HepG2 (cell line): ENCODE measurements at regions not wholly inside any gene's neighbourhood (a gene's known extent, or its start where the extent isn't known, plus 50 kb on each side); places are given as distances from the start of the nearest gene placed in this dataset.

Source experiments
- ATAC-seq: fragments of 200-7000 bp; cut with Tn5 transposase; 3 replicates; pipeline ENCODE4 v1.9.1; 2020; ENCODE audit warnings: mild to moderate bottlenecking, moderate library complexity
- BruUV-seq: library from RNA; stranded (reverse); fragments of 400-500 nt; replicated peaks from 2 replicates; lab custom pipeline; 2021; lab: Mats Ljungman, UMichigan
- CTCF ChIA-PET: fragments of 300-600 bp; formaldehyde crosslinking; extraction: SDS; loops from one replicate; lab custom pipeline; 2021; ENCODE audit warnings: low total read pairs, inconsistent platforms, low intra/inter-chr PET ratio; lab: Yijun Ruan, JAX
- POLR2A ChIA-PET: fragments of 350-600 bp; sonication (Branson Sonifier 250); formaldehyde crosslinking; loops from one replicate; lab custom pipeline; 2020; ENCODE audit warnings: antibody characterized with exemption, inconsistent platforms; lab: Yijun Ruan, JAX
- DNase-seq: peaks from one replicate; pipeline ENCODE4 v3.0.0-alpha.2; 2015; ENCODE audit warnings: low spot score
- FAIRE-seq: peaks from 3 replicates; lab custom pipeline; 2011; peaks lifted over from hg19 to GRCh38; lab: Jason Lieb, UNC
- H2AFZ ChIP-seq: one replicate; pipeline ENCODE4 v1.6.1; 2011; ENCODE audit warnings: low read length, inconsistent platforms
- H3K27ac ChIP-seq: fragments of 300-600 bp; 3 replicates; pipeline ENCODE4 v1.8.0; 2011; ENCODE audit warnings: mixed run types, mild to moderate bottlenecking, mixed read lengths, low read length, inconsistent platforms; ENCODE audit not compliant: insufficient read depth; ENCODE audit errors: extremely low read length
- H3K27me3 ChIP-seq, 2 experiments: fragments of 200-600 bp in 1 of 2; 2 replicates in 1 of 2; 3 replicates in 1 of 2; pipeline versions ENCODE4 v1.6.0 to v1.8.0; 2011; ENCODE audit warnings: low read length in 2 of 2, mild to moderate bottlenecking in 2 of 2, moderate library complexity in 2 of 2, inconsistent platforms in 1 of 2; ENCODE audit not compliant: insufficient read depth in 2 of 2, control insufficient read depth in 1 of 2
- H3K36me3 ChIP-seq, 2 experiments: fragments of 200-600 bp in 1 of 2; replicated peaks in 1 of 2; 2 replicates in 1 of 2; 3 replicates in 1 of 2; pipeline versions ENCODE4 v1.5.1 to v1.8.0; 2011; ENCODE audit warnings: low read length in 2 of 2, inconsistent platforms in 1 of 2; ENCODE audit not compliant: insufficient read depth in 2 of 2, control insufficient read depth in 1 of 2
- H3K4me1 ChIP-seq: 2 replicates; pipeline ENCODE4 v1.5.1; 2012; ENCODE audit warnings: low read length, inconsistent platforms; ENCODE audit not compliant: insufficient read depth
- H3K4me2 ChIP-seq: 2 replicates; pipeline ENCODE4 v1.6.0; 2011; ENCODE audit warnings: low read depth, low read length, inconsistent platforms
- H3K4me3 ChIP-seq, 3 experiments: fragments of 200-600 bp in 1 of 3; sonication (generic), shearing (Covaris generic) in 1 of 3; replicated peaks in 1 of 3; 2 replicates each; pipeline ENCODE4 v1.5.1; 2011 to 2016; ENCODE audit warnings: low read length in 3 of 3, inconsistent platforms in 2 of 3, low read depth in 2 of 3, mild to moderate bottlenecking in 2 of 3, control low read depth in 1 of 3, mixed read lengths in 1 of 3; ENCODE audit not compliant: insufficient read depth in 1 of 3
- H3K79me2 ChIP-seq: one replicate; pipeline ENCODE4 v1.6.1; 2011; ENCODE audit warnings: low read length, inconsistent platforms; ENCODE audit not compliant: insufficient read depth
- H3K9ac ChIP-seq: 2 replicates; pipeline ENCODE4 v1.6.0; 2011; ENCODE audit warnings: mild to moderate bottlenecking, low read depth, low read length, inconsistent platforms; ENCODE audit not compliant: insufficient read depth
- H3K9me3 ChIP-seq: 2 replicates; pipeline ENCODE4 v1.5.1; 2012; ENCODE audit warnings: mild to moderate bottlenecking, low read length
- H4K20me1 ChIP-seq: 2 replicates; pipeline ENCODE4 v1.6.0; 2011; ENCODE audit warnings: inconsistent platforms, mild to moderate bottlenecking, low read length, moderate library complexity; ENCODE audit not compliant: insufficient read depth
- GZF1 ChIP-seq: sonication (generic); formaldehyde crosslinking; IDR thresholded peaks from 2 replicates; pipeline ENCODE4 v1.5.1; 2020; ENCODE audit warnings: mild to moderate bottlenecking, missing genetic modification reagents
- RXRB ChIP-seq: IDR thresholded peaks from 2 replicates; pipeline ENCODE4 v1.6.1; 2016; ENCODE audit warnings: borderline replicate concordance, missing genetic modification reagents, missing compliant biosample characterization
- SKI ChIP-seq: fragments of 450-650 bp; IDR thresholded peaks from one replicate; pipeline ENCODE4 v1.6.1; 2018; ENCODE audit warnings: mild to moderate bottlenecking; ENCODE audit not compliant: partially characterized antibody
- SOX5 ChIP-seq: IDR thresholded peaks from 2 replicates; pipeline ENCODE4 v1.6.1; 2016; ENCODE audit warnings: borderline replicate concordance
- TP53 ChIP-seq: sonication (generic); formaldehyde crosslinking; conservative IDR thresholded peaks from 2 replicates; pipeline ENCODE4 v1.4.0; 2020; ENCODE audit warnings: missing genetic modification reagents
- ZFY ChIP-seq: sonication (generic); formaldehyde crosslinking; IDR thresholded peaks from 2 replicates; pipeline ENCODE4 v1.4.0; 2020; ENCODE audit warnings: missing genetic modification reagents
- ZNF101 ChIP-seq: sonication (generic); formaldehyde crosslinking; IDR thresholded peaks from 2 replicates; pipeline ENCODE4 v1.4.0; 2020; ENCODE audit warnings: mild to moderate bottlenecking, low read depth, missing genetic modification reagents, borderline replicate concordance
- ZZZ3 ChIP-seq: sonication (generic); formaldehyde crosslinking; IDR thresholded peaks from 2 replicates; pipeline ENCODE4 v1.4.0; 2020; ENCODE audit warnings: missing genetic modification reagents, mild to moderate bottlenecking, borderline replicate concordance
- WGBS: methylation state at CpG from one replicate; pipeline ENCODE4 v1.1.6; 2017; ENCODE audit warnings: low lambda C conversion rate; 5-methylcytosine and 5-hydroxymethylcytosine counted together
- in situ Hi-C: cut with HindIII; loops from 2 replicates; pipeline ENCODE4 v1.10.0; 2017; ENCODE audit warnings: low pct_unique_long_range_greater_than_20kb; ENCODE audit not compliant: extremely low pct_ligation_motif_present
- intact Hi-C: fragments of 100-400 bp; cut with micrococcal nuclease; formaldehyde crosslinking; loops from one replicate; pipeline ENCODE4 v1.10.0; 2022; ENCODE audit not compliant: unreplicated experiment
- TF ChIP-seq, protein P1 (sequence below): sonication (generic); formaldehyde crosslinking; IDR thresholded peaks from 2 replicates; pipeline ENCODE4 v1.9.0; 2021; ENCODE audit warnings: mild to moderate bottlenecking, missing genetic modification reagents
- TF ChIP-seq, protein P2 (sequence below): sonication (generic); formaldehyde crosslinking; IDR thresholded peaks from 2 replicates; pipeline ENCODE4 v1.5.0; 2020; ENCODE audit warnings: mild to moderate bottlenecking, missing genetic modification reagents

DNA sequence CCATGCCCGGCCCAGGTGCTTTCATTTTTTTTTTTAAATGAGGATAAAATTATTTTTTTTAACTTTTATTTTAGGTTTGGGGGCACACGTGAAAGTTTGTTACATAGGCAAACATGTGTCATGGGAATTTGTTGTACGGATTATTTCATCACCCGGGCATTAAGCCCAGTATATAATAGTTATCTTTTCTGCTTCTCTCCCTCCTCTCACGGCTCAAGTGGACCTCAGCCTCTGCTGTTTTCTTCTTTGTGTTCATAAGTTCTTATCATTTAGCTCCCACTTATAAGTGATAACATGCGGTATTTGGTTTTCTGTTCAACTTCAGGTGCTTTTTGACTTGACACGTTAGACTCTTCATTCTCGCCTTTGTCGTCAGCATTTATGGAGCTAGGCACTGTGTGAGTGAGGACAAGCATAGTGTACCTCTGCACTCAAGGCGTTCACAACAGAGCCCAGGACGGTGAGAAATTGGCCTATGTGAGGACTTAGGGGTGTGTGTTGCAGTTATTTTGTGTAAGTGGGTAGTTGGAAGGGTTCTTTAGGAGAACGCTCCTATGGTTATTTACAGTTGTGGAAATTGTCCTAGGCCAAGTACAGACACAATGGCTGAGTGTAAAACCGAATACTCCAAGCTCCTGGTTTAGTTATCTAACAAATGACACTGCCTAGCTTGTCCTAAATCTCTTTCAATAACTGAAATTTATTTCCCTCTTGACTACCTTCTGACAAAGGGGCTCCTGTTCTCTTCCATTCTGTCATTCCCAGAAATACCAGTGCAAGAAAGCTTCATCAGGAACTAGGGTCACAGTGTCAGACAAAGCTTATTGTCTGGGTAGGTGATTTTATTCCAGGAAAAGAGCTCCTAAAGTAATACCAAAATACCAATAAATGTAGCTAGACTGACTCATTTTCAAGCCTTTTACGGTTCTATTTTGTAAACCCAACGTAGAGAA is 200.5 kb upstream of the PRICKLE1 start:
- WGBS: 30% methylated on average over 15 of the region's 15 CpGs
- ChIA-PET POLR2A (no interaction called here), CTCF (no interaction called here)
- ATAC-seq: no peak
- H3K27ac ChIP-seq: no peak overlapping the region
- H2AFZ ChIP-seq: no peak overlapping the region
- H4K20me1 ChIP-seq: no peaks in the 10 kb centered on the region
- H3K4me2 ChIP-seq: no peak overlapping the region
- H3K79me2 ChIP-seq: no peaks in the 10 kb centered on the region
- no peaks in the 10 kb centered on the region for H3K27me3 ChIP-seq
- intact Hi-C loops: no loop called here
- in situ Hi-C loops: no loop called here
- no peak for FAIRE-seq
- no peak overlapping the region for H3K9ac ChIP-seq
- TF ChIP-seq ZNF101 (CRISPR knock-in tag) (no peak), ZZZ3 (no peak), SOX5 (no peak), SKI (no peak), GZF1 (CRISPR knock-in tag) (no peak), ZFY (CRISPR knock-in tag) (no peak), TP53 (CRISPR knock-in tag) (no peak), RXRB (CRISPR knock-in tag) (no peak)
- TF ChIP-seq, protein P1, sequence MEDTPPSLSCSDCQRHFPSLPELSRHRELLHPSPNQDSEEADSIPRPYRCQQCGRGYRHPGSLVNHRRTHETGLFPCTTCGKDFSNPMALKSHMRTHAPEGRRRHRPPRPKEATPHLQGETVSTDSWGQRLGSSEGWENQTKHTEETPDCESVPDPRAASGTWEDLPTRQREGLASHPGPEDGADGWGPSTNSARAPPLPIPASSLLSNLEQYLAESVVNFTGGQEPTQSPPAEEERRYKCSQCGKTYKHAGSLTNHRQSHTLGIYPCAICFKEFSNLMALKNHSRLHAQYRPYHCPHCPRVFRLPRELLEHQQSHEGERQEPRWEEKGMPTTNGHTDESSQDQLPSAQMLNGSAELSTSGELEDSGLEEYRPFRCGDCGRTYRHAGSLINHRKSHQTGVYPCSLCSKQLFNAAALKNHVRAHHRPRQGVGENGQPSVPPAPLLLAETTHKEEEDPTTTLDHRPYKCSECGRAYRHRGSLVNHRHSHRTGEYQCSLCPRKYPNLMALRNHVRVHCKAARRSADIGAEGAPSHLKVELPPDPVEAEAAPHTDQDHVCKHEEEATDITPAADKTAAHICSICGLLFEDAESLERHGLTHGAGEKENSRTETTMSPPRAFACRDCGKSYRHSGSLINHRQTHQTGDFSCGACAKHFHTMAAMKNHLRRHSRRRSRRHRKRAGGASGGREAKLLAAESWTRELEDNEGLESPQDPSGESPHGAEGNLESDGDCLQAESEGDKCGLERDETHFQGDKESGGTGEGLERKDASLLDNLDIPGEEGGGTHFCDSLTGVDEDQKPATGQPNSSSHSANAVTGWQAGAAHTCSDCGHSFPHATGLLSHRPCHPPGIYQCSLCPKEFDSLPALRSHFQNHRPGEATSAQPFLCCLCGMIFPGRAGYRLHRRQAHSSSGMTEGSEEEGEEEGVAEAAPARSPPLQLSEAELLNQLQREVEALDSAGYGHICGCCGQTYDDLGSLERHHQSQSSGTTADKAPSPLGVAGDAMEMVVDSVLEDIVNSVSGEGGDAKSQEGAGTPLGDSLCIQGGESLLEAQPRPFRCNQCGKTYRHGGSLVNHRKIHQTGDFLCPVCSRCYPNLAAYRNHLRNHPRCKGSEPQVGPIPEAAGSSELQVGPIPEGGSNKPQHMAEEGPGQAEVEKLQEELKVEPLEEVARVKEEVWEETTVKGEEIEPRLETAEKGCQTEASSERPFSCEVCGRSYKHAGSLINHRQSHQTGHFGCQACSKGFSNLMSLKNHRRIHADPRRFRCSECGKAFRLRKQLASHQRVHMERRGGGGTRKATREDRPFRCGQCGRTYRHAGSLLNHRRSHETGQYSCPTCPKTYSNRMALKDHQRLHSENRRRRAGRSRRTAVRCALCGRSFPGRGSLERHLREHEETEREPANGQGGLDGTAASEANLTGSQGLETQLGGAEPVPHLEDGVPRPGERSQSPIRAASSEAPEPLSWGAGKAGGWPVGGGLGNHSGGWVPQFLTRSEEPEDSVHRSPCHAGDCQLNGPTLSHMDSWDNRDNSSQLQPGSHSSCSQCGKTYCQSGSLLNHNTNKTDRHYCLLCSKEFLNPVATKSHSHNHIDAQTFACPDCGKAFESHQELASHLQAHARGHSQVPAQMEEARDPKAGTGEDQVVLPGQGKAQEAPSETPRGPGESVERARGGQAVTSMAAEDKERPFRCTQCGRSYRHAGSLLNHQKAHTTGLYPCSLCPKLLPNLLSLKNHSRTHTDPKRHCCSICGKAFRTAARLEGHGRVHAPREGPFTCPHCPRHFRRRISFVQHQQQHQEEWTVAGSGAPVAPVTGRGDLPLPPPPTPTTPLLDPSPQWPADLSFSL (CRISPR knock-in tag): no peak
- TF ChIP-seq, protein P2, sequence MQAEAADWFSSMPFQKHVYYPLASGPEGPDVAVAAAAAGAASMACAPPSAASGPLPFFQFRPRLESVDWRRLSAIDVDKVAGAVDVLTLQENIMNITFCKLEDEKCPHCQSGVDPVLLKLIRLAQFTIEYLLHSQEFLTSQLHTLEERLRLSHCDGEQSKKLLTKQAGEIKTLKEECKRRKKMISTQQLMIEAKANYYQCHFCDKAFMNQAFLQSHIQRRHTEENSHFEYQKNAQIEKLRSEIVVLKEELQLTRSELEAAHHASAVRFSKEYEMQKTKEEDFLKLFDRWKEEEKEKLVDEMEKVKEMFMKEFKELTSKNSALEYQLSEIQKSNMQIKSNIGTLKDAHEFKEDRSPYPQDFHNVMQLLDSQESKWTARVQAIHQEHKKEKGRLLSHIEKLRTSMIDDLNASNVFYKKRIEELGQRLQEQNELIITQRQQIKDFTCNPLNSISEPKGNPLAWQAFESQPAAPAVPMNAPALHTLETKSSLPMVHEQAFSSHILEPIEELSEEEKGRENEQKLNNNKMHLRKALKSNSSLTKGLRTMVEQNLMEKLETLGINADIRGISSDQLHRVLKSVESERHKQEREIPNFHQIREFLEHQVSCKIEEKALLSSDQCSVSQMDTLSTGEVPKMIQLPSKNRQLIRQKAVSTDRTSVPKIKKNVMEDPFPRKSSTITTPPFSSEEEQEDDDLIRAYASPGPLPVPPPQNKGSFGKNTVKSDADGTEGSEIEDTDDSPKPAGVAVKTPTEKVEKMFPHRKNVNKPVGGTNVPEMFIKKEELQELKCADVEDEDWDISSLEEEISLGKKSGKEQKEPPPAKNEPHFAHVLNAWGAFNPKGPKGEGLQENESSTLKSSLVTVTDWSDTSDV: no peak
- no peak for DNase-seq
- no peaks in the 10 kb centered on the region for H3K4me1 ChIP-seq
- H3K4me3 ChIP-seq: no peak overlapping the region
- no peaks in the 10 kb centered on the region for H3K9me3 ChIP-seq
- no TSS peak for BruUV-seq
- H3K36me3 ChIP-seq: no peaks in the 10 kb centered on the region
